ENCODE measurements at regions not wholly inside any gene's neighbourhood (a gene's known extent, or its start where the extent isn't known, plus 50 kb on each side); places are given as distances from the start of the nearest gene placed in this dataset.

- Histone ChIP-seq H3K27ac (ENCODE audit: low read depth, low read length) (no peak overlapping the region), H3K27me3 (ENCODE audit: insufficient read depth, low read length) (no peaks in the 10 kb centered on the region), H3K9me3 (ENCODE audit: control insufficient read depth in 1 of 2, low read length in 2 of 2) (no peaks in the 10 kb centered on the region), H3K36me3 (ENCODE audit: insufficient read depth, low read length) (no peaks in the 10 kb centered on the region), H3K4me3 (ENCODE audit: low read length in 2 of 2) (no peak overlapping the region), H3K4me1 (ENCODE audit: insufficient read depth, low read length) (no peaks in the 10 kb centered on the region)
- Mint-ChIP-seq H3K36me3 (no peaks in the 10 kb centered on the region), H3K4me3 (no peak overlapping the region), H3K27ac (no peak overlapping the region), H3K27me3 (peaks cover 14 to 20% of the 10 kb centered on the region in 2 donors), H3K4me1 (no peaks in the 10 kb centered on the region), H3K9me3 (peaks cover 0 to 3% (median 0%) of the 10 kb centered on the region in 8 donors)
- POLR2A ChIA-PET (ENCODE audit: partially characterized antibody), result no interaction called here
- DNase-seq, result no peak
- CTCF ChIA-PET (ENCODE audit: partially characterized antibody), result no interaction called here
- intact Hi-C loops (cut with micrococcal nuclease), result no loop called here
Observed at GRCh38 chr2:72001937-72002690, 145.5 kb downstream of the CYP26B1 start.

GRCh38 chr2:72000110-72000509 is 147.6 kb downstream of the CYP26B1 start:
- no peak overlapping the region for H3K4me3 Mint-ChIP-seq
- no peaks in the 10 kb centered on the region for H3K4me1 Mint-ChIP-seq
- Histone ChIP-seq H3K27ac (ENCODE audit: low read depth, low read length) (no peak overlapping the region), H3K4me1 (ENCODE audit: insufficient read depth, low read length) (no peaks in the 10 kb centered on the region), H3K36me3 (ENCODE audit: insufficient read depth, low read length) (no peaks in the 10 kb centered on the region), H3K4me3 (ENCODE audit: low read length in 2 of 2) (no peak overlapping the region), H3K9me3 (ENCODE audit: control insufficient read depth in 1 of 2, low read length in 2 of 2) (no peaks in the 10 kb centered on the region), H3K27me3 (ENCODE audit: insufficient read depth, low read length) (no peaks in the 10 kb centered on the region)
- CTCF ChIA-PET (ENCODE audit: partially characterized antibody), result no interaction called here
- H3K27ac Mint-ChIP-seq, result no peak overlapping the region
- peaks cover 0 to 3% (median under 1%) of the 10 kb centered on the region in 8 donors for H3K9me3 Mint-ChIP-seq
- peaks cover 14 to 17% of the 10 kb centered on the region in 2 donors for H3K27me3 Mint-ChIP-seq
- H3K36me3 Mint-ChIP-seq, result no peaks in the 10 kb centered on the region
- DNase-seq, result no peak
- POLR2A ChIA-PET (ENCODE audit: partially characterized antibody), result no interaction called here
- intact Hi-C loops (cut with micrococcal nuclease), result no loop called here

- Mint-ChIP-seq H3K4me3 (no peak overlapping the region), H3K9me3 (peaks cover 0 to 3% (median under 1%) of the 10 kb centered on the region in 8 donors), H3K27me3 (peaks cover 14 to 17% of the 10 kb centered on the region in 2 donors), H3K27ac (no peak overlapping the region), H3K4me1 (no peaks in the 10 kb centered on the region), H3K36me3 (no peaks in the 10 kb centered on the region)
- no peaks in the 10 kb centered on the region for H3K4me1 ChIP-seq (ENCODE audit: insufficient read depth, low read length)
- no peak for DNase-seq
- no peak overlapping the region for H3K4me3 ChIP-seq (ENCODE audit: low read length in 2 of 2)
- intact Hi-C loops (cut with micrococcal nuclease), result no loop called here
- H3K9me3 ChIP-seq (ENCODE audit: control insufficient read depth in 1 of 2, low read length in 2 of 2), result no peaks in the 10 kb centered on the region
- no peak overlapping the region for H3K27ac ChIP-seq (ENCODE audit: low read depth, low read length)
- no peaks in the 10 kb centered on the region for H3K36me3 ChIP-seq (ENCODE audit: insufficient read depth, low read length)
- H3K27me3 ChIP-seq (ENCODE audit: insufficient read depth, low read length), result no peaks in the 10 kb centered on the region
- POLR2A ChIA-PET (ENCODE audit: partially characterized antibody), result no interaction called here
- CTCF ChIA-PET (ENCODE audit: partially characterized antibody), result no interaction called here
Observed at GRCh38 chr2:71999580-71999979, 148.1 kb downstream of the CYP26B1 start.

- intact Hi-C loops (cut with micrococcal nuclease), result no loop called here
- CTCF ChIA-PET (ENCODE audit: partially characterized antibody), result no interaction called here
- no peaks in the 10 kb centered on the region for H3K27me3 ChIP-seq (ENCODE audit: insufficient read depth, low read length)
- no peaks in the 10 kb centered on the region for H3K4me1 ChIP-seq (ENCODE audit: insufficient read depth, low read length)
- H3K27ac Mint-ChIP-seq, result no peak overlapping the region
- H3K9me3 ChIP-seq (ENCODE audit: control insufficient read depth in 1 of 2, low read length in 2 of 2), result no peaks in the 10 kb centered on the region
- no peaks in the 10 kb centered on the region for H3K36me3 ChIP-seq (ENCODE audit: insufficient read depth, low read length)
- no peak overlapping the region for H3K4me3 ChIP-seq (ENCODE audit: low read length in 2 of 2)
- H3K36me3 Mint-ChIP-seq, result no peaks in the 10 kb centered on the region
- no peak for DNase-seq
- peaks cover 10 to 14% of the 10 kb centered on the region in 2 donors for H3K27me3 Mint-ChIP-seq
- peaks cover 0 to 3% (median under 1%) of the 10 kb centered on the region in 8 donors for H3K9me3 Mint-ChIP-seq
- H3K4me3 Mint-ChIP-seq, result no peak overlapping the region
- POLR2A ChIA-PET (ENCODE audit: partially characterized antibody), result no interaction called here
- no peak overlapping the region for H3K27ac ChIP-seq (ENCODE audit: low read depth, low read length)
- H3K4me1 Mint-ChIP-seq, result no peaks in the 10 kb centered on the region
Observed at GRCh38 chr2:71997843-71998242, 149.8 kb downstream of the CYP26B1 start.

- H3K36me3 Mint-ChIP-seq, result no peaks in the 10 kb centered on the region
Observed at GRCh38 chr2:71995067-71995665, 152.5 kb downstream of the CYP26B1 start.

GRCh38 chr2:71992036-71992435 is 155.6 kb downstream of the CYP26B1 start:
- no peaks in the 10 kb centered on the region for H3K4me1 Mint-ChIP-seq
- no peak for DNase-seq
- no peak overlapping the region for H3K27ac Mint-ChIP-seq
- no peaks in the 10 kb centered on the region for H3K36me3 ChIP-seq (ENCODE audit: insufficient read depth, low read length)
- no peaks in the 10 kb centered on the region for H3K36me3 Mint-ChIP-seq
- POLR2A ChIA-PET (ENCODE audit: partially characterized antibody), result no interaction called here
- H3K27me3 ChIP-seq (ENCODE audit: insufficient read depth, low read length), result no peaks in the 10 kb centered on the region
- CTCF ChIA-PET (ENCODE audit: partially characterized antibody), result no interaction called here
- intact Hi-C loops (cut with micrococcal nuclease), result no loop called here
- H3K9me3 ChIP-seq (ENCODE audit: control insufficient read depth in 1 of 2, low read length in 2 of 2), result no peaks in the 10 kb centered on the region
- peaks cover 0 to 3% (median 0%) of the 10 kb centered on the region in 8 donors for H3K9me3 Mint-ChIP-seq
- peaks cover 0 to 3% of the 10 kb centered on the region in 2 donors for H3K27me3 Mint-ChIP-seq
- H3K4me3 Mint-ChIP-seq, result no peak overlapping the region
- H3K4me1 ChIP-seq (ENCODE audit: insufficient read depth, low read length), result no peaks in the 10 kb centered on the region
- no peak overlapping the region for H3K4me3 ChIP-seq (ENCODE audit: low read length in 2 of 2)
- H3K27ac ChIP-seq (ENCODE audit: low read depth, low read length), result no peak overlapping the region

More at GRCh38 chr2:71995067-71995665, 152.5 kb downstream of the CYP26B1 start:
- Histone ChIP-seq H3K27me3 (ENCODE audit: insufficient read depth, low read length) (no peaks in the 10 kb centered on the region), H3K36me3 (ENCODE audit: insufficient read depth, low read length) (no peaks in the 10 kb centered on the region), H3K27ac (ENCODE audit: low read depth, low read length) (no peak overlapping the region), H3K9me3 (ENCODE audit: control insufficient read depth in 1 of 2, low read length in 2 of 2) (no peaks in the 10 kb centered on the region), H3K4me3 (ENCODE audit: low read length in 2 of 2) (no peak overlapping the region), H3K4me1 (ENCODE audit: insufficient read depth, low read length) (no peaks in the 10 kb centered on the region)
- intact Hi-C loops (cut with micrococcal nuclease), result no loop called here
- ChIA-PET POLR2A (ENCODE audit: partially characterized antibody) (no interaction called here), CTCF (ENCODE audit: partially characterized antibody) (no interaction called here)
- Mint-ChIP-seq H3K27ac (no peak overlapping the region), H3K4me1 (no peaks in the 10 kb centered on the region), H3K4me3 (no peak overlapping the region), H3K27me3 (peaks cover 6 to 8% of the 10 kb centered on the region in 2 donors), H3K9me3 (peaks cover 0 to 3% (median 0%) of the 10 kb centered on the region in 8 donors)
- DNase-seq, result no peak

- Mint-ChIP-seq H3K27ac (no peak overlapping the region), H3K9me3 (peaks cover 0 to 3% (median 0%) of the 10 kb centered on the region in 8 donors), H3K27me3 (peaks cover 0 to 3% of the 10 kb centered on the region in 2 donors), H3K4me3 (no peak overlapping the region), H3K4me1 (no peaks in the 10 kb centered on the region), H3K36me3 (no peaks in the 10 kb centered on the region)
- H3K4me3 ChIP-seq (ENCODE audit: low read length in 2 of 2), result no peak overlapping the region
- H3K9me3 ChIP-seq (ENCODE audit: control insufficient read depth in 1 of 2, low read length in 2 of 2), result no peaks in the 10 kb centered on the region
- ChIA-PET CTCF (ENCODE audit: partially characterized antibody) (no interaction called here), POLR2A (ENCODE audit: partially characterized antibody) (no interaction called here)
- no peak overlapping the region for H3K27ac ChIP-seq (ENCODE audit: low read depth, low read length)
- H3K36me3 ChIP-seq (ENCODE audit: insufficient read depth, low read length), result no peaks in the 10 kb centered on the region
- intact Hi-C loops (cut with micrococcal nuclease), result no loop called here
- H3K4me1 ChIP-seq (ENCODE audit: insufficient read depth, low read length), result no peaks in the 10 kb centered on the region
- no peak for DNase-seq
- H3K27me3 ChIP-seq (ENCODE audit: insufficient read depth, low read length), result no peaks in the 10 kb centered on the region
Observed at GRCh38 chr2:71991397-71991796, 156.3 kb downstream of the CYP26B1 start.
